ENCODE measurements at regions not wholly inside any gene's neighbourhood (a gene's known extent, or its start where the extent isn't known, plus 50 kb on each side); places are given as distances from the start of the nearest gene placed in this dataset.

DNA sequence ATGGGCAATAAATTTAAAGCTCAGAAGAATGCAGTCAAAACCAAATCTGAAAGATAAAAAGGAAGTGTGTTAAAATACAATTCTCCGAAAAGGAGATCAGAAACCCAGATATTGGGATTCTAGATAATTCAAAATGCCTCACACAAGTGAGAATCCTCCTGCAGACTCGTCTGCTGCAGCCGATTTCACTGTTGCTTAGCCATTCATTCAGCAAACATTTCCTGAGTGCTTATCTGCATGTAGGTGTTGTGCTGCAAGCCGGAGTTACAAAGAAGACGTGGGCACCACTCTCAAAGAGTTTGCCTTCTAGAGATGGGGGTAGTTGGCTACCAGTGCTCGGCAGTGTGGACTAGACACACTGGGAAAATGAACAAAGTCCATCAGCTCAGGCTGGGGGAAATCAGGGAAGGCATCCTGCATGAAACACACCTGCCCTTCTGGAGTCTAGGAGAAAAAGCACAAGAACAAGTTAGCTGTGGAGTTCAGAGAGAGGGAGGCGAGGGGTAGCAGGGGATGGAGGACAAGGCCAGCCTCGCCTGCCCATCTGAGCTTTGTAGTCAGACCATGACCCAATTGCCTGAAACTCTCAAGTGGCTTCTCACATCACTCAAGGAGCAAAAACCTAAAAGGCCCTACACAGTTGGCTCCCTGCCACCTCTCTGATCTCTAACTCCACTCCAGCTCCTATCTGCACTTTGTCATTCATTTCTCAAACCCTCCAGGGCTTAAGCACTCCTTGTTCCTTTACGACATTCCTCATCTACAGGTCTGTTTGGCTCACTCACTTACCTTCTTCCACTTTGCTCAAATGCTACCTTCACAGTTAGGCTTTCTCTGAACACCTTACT lies 310.0 kb upstream of the DDHD1 start:
- TF ChIP-seq EZH2 (IDR thresholded peaks at IDR 0.05; ENCODE audit: low read depth): no peak
- TF ChIP-seq, protein P1, sequence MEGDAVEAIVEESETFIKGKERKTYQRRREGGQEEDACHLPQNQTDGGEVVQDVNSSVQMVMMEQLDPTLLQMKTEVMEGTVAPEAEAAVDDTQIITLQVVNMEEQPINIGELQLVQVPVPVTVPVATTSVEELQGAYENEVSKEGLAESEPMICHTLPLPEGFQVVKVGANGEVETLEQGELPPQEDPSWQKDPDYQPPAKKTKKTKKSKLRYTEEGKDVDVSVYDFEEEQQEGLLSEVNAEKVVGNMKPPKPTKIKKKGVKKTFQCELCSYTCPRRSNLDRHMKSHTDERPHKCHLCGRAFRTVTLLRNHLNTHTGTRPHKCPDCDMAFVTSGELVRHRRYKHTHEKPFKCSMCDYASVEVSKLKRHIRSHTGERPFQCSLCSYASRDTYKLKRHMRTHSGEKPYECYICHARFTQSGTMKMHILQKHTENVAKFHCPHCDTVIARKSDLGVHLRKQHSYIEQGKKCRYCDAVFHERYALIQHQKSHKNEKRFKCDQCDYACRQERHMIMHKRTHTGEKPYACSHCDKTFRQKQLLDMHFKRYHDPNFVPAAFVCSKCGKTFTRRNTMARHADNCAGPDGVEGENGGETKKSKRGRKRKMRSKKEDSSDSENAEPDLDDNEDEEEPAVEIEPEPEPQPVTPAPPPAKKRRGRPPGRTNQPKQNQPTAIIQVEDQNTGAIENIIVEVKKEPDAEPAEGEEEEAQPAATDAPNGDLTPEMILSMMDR (conservative IDR thresholded peaks at IDR 0.05): no peak
